Esophagus mucosa (tissue), 1 donor: ENCODE measurements at regions not wholly inside any gene's neighbourhood (a gene's known extent, or its start where the extent isn't known, plus 50 kb on each side); places are given as distances from the start of the nearest gene placed in this dataset.

ENCODE experiments used
- ATAC-seq: fragments of 200-7000 bp; cut with Tn5 transposase; one replicate; pipeline ENCODE4 v1.9.1; 2020
- donor health status: DM: yes; HTN: yes; CAD: no.

- ATAC-seq = no peak
Measured at GRCh38 chr16:50955311-50955710, 195.8 kb downstream of the SALL1 start.

GRCh38 chr16:50954469-50954868 is 196.6 kb downstream of the SALL1 start:
- ATAC-seq = no peak

GRCh38 chr16:50953290-50953689 is 197.8 kb downstream of the SALL1 start:
- no peak for ATAC-seq

- no peak for ATAC-seq
Measured at GRCh38 chr16:50950955-50951354, 200.1 kb downstream of the SALL1 start.

GRCh38 chr16:50948268-50948930 is 202.7 kb downstream of the SALL1 start:
- no peak for ATAC-seq

- no peak for ATAC-seq
Measured at GRCh38 chr16:50947826-50948225, 203.2 kb downstream of the SALL1 start.

- no peak for ATAC-seq
Measured at GRCh38 chr16:50946606-50947005, 204.5 kb downstream of the SALL1 start.

GRCh38 chr16:50946098-50946497 is 204.2 kb downstream of the CYLD start:
- no peak for ATAC-seq

- no peak for ATAC-seq
Measured at GRCh38 chr16:50945171-50945570, 203.3 kb downstream of the CYLD start.

GRCh38 chr16:50944436-50944835 is 202.6 kb downstream of the CYLD start:
- ATAC-seq = no peak

GRCh38 chr16:50944033-50944432 is 202.1 kb downstream of the CYLD start:
- no peak for ATAC-seq

GRCh38 chr16:50942143-50942542 is 200.3 kb downstream of the CYLD start:
- no peak for ATAC-seq

GRCh38 chr16:50941681-50942080 is 199.8 kb downstream of the CYLD start:
- ATAC-seq = no peak

GRCh38 chr16:50940275-50940854 is 198.5 kb downstream of the CYLD start:
- no peak for ATAC-seq

GRCh38 chr16:50939356-50939755 is 197.5 kb downstream of the CYLD start:
- ATAC-seq = no peak

- no peak for ATAC-seq
Measured at GRCh38 chr16:50938932-50939331, 197.0 kb downstream of the CYLD start.

- ATAC-seq = no peak
Measured at GRCh38 chr16:50933262-50933661, 191.4 kb downstream of the CYLD start.

- ATAC-seq = no peak
Measured at GRCh38 chr16:50932348-50932935, 190.6 kb downstream of the CYLD start.

GRCh38 chr16:50928065-50928464 is 186.2 kb downstream of the CYLD start:
- ATAC-seq = no peak

GRCh38 chr16:50925758-50926357 is 184.0 kb downstream of the CYLD start:
- ATAC-seq = peak; percentile 65

- ATAC-seq = no peak
Measured at GRCh38 chr16:50924759-50925545, 183.1 kb downstream of the CYLD start.

GRCh38 chr16:50917950-50918703 is 176.2 kb downstream of the CYLD start:
- no peak for ATAC-seq
